WERI-Rb-1 (cell line): ENCODE measurements at regions not wholly inside any gene's neighbourhood (a gene's known extent, or its start where the extent isn't known, plus 50 kb on each side); places are given as distances from the start of the nearest gene placed in this dataset.

Source experiments
- DNase-seq: peaks from one replicate; pipeline ENCODE4 v3.0.0-alpha.2; 2020
- H3K27ac ChIP-seq: fragments of 250-450 bp; sonication (Bioruptor Pico); 2 replicates; pipeline ENCODE4 v1.5.1; 2020; ENCODE audit warnings: mild to moderate bottlenecking, moderate library complexity
- H3K27me3 ChIP-seq: fragments of 250-450 bp; sonication (Bioruptor Pico); 2 replicates; pipeline ENCODE4 v1.5.1; 2021; ENCODE audit warnings: mild to moderate bottlenecking, low read depth, moderate library complexity; ENCODE audit not compliant: insufficient read depth, severe bottlenecking
- H3K36me3 ChIP-seq: fragments of 250-450 bp; sonication (Bioruptor Pico); 2 replicates; pipeline ENCODE4 v1.5.1; 2020; ENCODE audit warnings: mild to moderate bottlenecking, moderate library complexity
- H3K4me3 ChIP-seq: 2 replicates; pipeline ENCODE4 v1.5.1; 2011; ENCODE audit warnings: low read depth, mild to moderate bottlenecking, control low read depth, low read length
- H3K9me3 ChIP-seq: fragments of 250-450 bp; sonication (Bioruptor Pico); 2 replicates; pipeline ENCODE4 v1.5.1; 2021; ENCODE audit warnings: mild to moderate bottlenecking, moderate library complexity; ENCODE audit not compliant: severe bottlenecking
- CTCF ChIP-seq: IDR thresholded peaks from 2 replicates; pipeline ENCODE4 v1.5.1; 2011; ENCODE audit warnings: low read depth, mild to moderate bottlenecking, control low read depth, inconsistent platforms, low read length

DNA sequence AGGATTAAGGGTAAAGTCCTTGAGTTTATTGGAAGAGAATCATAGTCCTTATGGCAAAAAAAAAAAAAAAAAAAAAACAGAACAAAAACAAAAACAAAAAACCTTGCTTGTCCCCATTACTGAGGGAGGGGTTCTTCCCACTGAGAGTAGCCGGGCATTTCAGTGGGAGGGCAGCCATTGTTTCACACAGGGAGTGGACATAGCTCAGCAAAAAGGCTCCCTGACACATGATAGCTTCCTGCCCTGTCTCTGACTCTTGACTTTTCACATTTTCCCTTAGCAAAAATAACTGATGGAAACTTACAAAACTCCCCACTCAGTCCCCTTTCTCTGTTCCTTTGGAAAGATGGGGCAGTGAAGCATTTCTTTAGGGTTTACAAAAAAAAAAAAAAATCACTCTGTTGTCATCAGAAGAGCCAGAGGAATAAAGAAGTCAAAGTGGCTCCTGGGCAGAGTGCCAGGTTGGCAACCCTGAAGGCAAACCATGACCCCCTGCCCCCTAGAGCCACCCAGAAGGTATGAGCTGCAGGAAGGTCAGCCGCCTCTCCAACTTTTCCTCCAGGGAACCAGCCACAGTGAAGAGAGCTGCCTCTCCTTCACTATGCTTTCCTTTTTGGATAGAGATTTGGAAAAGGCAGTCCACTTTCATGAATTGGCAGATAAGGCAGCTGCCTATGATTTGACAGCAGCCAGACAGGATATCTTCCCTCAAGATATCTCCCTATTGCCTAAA, 170.6 kb downstream of the KDR start:
- Histone ChIP-seq H3K36me3 (no peaks in the 10 kb centered on the region), H3K4me3 (no peak overlapping the region), H3K27ac (no peak overlapping the region), H3K9me3 (no peaks in the 10 kb centered on the region), H3K27me3 (peaks cover 35% of the 10 kb centered on the region)
- no peak for DNase-seq
- TF ChIP-seq CTCF: no peak

DNA sequence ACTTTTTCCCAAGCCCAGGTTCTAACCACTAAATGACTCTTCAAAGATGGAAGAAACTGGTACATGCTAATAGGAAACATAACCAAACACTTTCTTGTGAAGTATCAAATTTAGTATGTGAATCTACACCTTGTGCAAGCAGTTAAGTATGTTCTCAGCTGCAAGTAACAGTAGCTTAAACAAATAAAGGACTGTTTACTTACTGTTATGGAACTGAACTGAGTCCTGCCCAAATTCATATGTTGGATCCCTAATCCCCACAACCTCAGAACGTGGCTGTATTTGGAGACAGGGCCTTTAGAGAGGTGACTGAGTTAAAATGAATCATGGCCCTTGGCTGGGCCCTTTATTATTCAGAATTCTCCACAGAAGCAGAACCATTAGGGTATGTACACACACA, 178.7 kb downstream of the KDR start:
- H3K36me3 ChIP-seq: no peaks in the 10 kb centered on the region
- H3K9me3 ChIP-seq: no peaks in the 10 kb centered on the region
- DNase-seq: no peak
- TF ChIP-seq CTCF: no peak
- H3K4me3 ChIP-seq: no peak overlapping the region
- no peak overlapping the region for H3K27ac ChIP-seq
- H3K27me3 ChIP-seq: peaks cover 50% of the 10 kb centered on the region

GRCh38 chr4:54945838-54946237, 179.6 kb downstream of the KDR start:
- DNase-seq: no peak
- no peak overlapping the region for H3K4me3 ChIP-seq
- no peaks in the 10 kb centered on the region for H3K9me3 ChIP-seq
- peaks cover 50% of the 10 kb centered on the region for H3K27me3 ChIP-seq
- H3K36me3 ChIP-seq: no peaks in the 10 kb centered on the region
- no peak overlapping the region for H3K27ac ChIP-seq
- no peak for TF ChIP-seq CTCF

GRCh38 chr4:54942721-54943120, 182.7 kb downstream of the KDR start:
- Histone ChIP-seq H3K27me3 (peaks cover 47% of the 10 kb centered on the region), H3K4me3 (no peak overlapping the region), H3K27ac (no peak overlapping the region), H3K9me3 (no peaks in the 10 kb centered on the region), H3K36me3 (no peaks in the 10 kb centered on the region)
- TF ChIP-seq CTCF: no peak
- no peak for DNase-seq

DNA sequence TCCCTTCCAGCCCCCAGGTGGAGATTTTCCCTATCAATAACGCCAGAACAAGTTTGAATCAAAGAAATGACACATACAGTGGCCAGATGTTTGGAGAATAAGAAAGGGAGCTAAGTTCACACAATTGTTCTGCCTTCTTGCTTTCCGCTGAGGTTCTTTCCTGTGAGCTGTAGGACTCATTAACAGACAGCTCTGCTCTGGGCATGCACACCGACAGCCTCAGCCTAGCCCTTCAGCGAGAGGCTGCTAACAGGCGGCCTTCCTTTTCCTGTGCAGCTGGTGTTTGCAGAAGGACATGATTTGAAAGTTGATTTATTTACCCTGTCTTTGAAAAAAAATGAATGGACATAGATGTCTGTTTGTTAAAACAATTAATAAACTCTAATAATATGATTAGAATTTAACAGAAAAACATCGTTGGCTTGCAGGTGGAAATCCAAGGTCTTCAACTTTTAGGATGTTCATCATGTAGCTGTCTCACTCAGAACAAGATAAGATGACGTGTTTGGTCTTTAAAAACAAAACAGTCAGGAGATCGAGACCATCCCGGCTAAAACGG, 183.3 kb downstream of the KDR start:
- H3K27ac ChIP-seq: no peak overlapping the region
- no peak for TF ChIP-seq CTCF
- no peak overlapping the region for H3K4me3 ChIP-seq

More for the DNA sequence above, 183.3 kb downstream of the KDR start:
- no peak for DNase-seq
- H3K27me3 ChIP-seq: peaks cover 43% of the 10 kb centered on the region
- H3K9me3 ChIP-seq: no peaks in the 10 kb centered on the region
- no peaks in the 10 kb centered on the region for H3K36me3 ChIP-seq
